Inferior parietal cortex (tissue), 1 donor: ENCODE measurements at regions not wholly inside any gene's neighbourhood (a gene's known extent, or its start where the extent isn't known, plus 50 kb on each side); places are given as distances from the start of the nearest gene placed in this dataset.

ENCODE experiments used
- DNase-seq: peaks from one replicate; pipeline ENCODE4 v3.0.0-alpha.2; 2016; ENCODE audit errors: extremely low spot score

- no peak for DNase-seq
Observed at GRCh38 chr19:28977826-28978225, 235.1 kb downstream of the UQCRFS1 start.

- no peak for DNase-seq
Observed at GRCh38 chr19:28972058-28972852, 240.7 kb downstream of the UQCRFS1 start.

GRCh38 chr19:28971513-28971912 is 241.4 kb downstream of the UQCRFS1 start:
- no peak for DNase-seq

GRCh38 chr19:28971049-28971448 is 241.9 kb downstream of the UQCRFS1 start:
- DNase-seq = no peak

GRCh38 chr19:28968721-28969120 is 244.2 kb downstream of the UQCRFS1 start:
- no peak for DNase-seq

- DNase-seq = no peak
Observed at GRCh38 chr19:28966737-28967399, 246.1 kb downstream of the UQCRFS1 start.

- DNase-seq = no peak
Observed at GRCh38 chr19:28964500-28964899, 248.5 kb downstream of the UQCRFS1 start.

- no peak for DNase-seq
Observed at GRCh38 chr19:28963486-28964250, 249.3 kb downstream of the UQCRFS1 start.

GRCh38 chr19:28961772-28962500 is 251.0 kb downstream of the UQCRFS1 start:
- DNase-seq = no peak

GRCh38 chr19:28960986-28961705 is 251.8 kb downstream of the UQCRFS1 start:
- no peak for DNase-seq

- no peak for DNase-seq
Observed at GRCh38 chr19:28960586-28960985, 252.4 kb downstream of the UQCRFS1 start.

GRCh38 chr19:28956961-28957360 is 256.0 kb downstream of the UQCRFS1 start:
- DNase-seq = no peak

- DNase-seq = no peak
Observed at GRCh38 chr19:28956421-28956820, 256.5 kb downstream of the UQCRFS1 start.

- no peak for DNase-seq
Observed at GRCh38 chr19:28949535-28949934, 263.4 kb downstream of the UQCRFS1 start.

GRCh38 chr19:28949027-28949426 is 263.9 kb downstream of the UQCRFS1 start:
- no peak for DNase-seq

- no peak for DNase-seq
Observed at GRCh38 chr19:28948566-28948965, 264.4 kb downstream of the UQCRFS1 start.

- no peak for DNase-seq
Observed at GRCh38 chr19:28948026-28948425, 264.9 kb downstream of the UQCRFS1 start.

- DNase-seq = no peak
Observed at GRCh38 chr19:28943651-28944050, 269.3 kb downstream of the UQCRFS1 start.

GRCh38 chr19:28941833-28942232 is 271.1 kb downstream of the UQCRFS1 start:
- no peak for DNase-seq

GRCh38 chr19:28940751-28941500 is 272.0 kb downstream of the UQCRFS1 start:
- peak; percentile 46 for DNase-seq
